WTC11 (cell line): ENCODE measurements at regions not wholly inside any gene's neighbourhood (a gene's known extent, or its start where the extent isn't known, plus 50 kb on each side); places are given as distances from the start of the nearest gene placed in this dataset.

ENCODE experiments used
- ATAC-seq: fragments of 200-7000 bp; cut with Tn5 transposase; 2 replicates; pipeline ENCODE4 v1.10.0; 2021; ENCODE audit warnings: mild to moderate bottlenecking, moderate library complexity
- CTCF ChIA-PET: fragments of 300-600 bp; sonication (Branson Sonifier 250); formaldehyde crosslinking; loops from one replicate; lab custom pipeline; 2021; ENCODE audit warnings: antibody characterized with exemption; lab: Charles Lee
- POLR2A ChIA-PET: fragments of 350-600 bp; sonication (Branson Sonifier 250); formaldehyde crosslinking; loops from one replicate; lab custom pipeline; 2021; ENCODE audit warnings: antibody characterized with exemption; lab: Charles Lee
- DNase-seq: peaks from one replicate; pipeline ENCODE4 v3.0.0; 2021; ENCODE audit warnings: low spot score
- H3K27ac Mint-ChIP-seq: 2 replicates; pipeline ENCODE4 v1.8.0; 2021; ENCODE audit warnings: mixed read lengths
- H3K27me3 Mint-ChIP-seq: 2 replicates; pipeline ENCODE4 v1.8.0; 2021; ENCODE audit warnings: low read depth, mild to moderate bottlenecking, moderate library complexity, mixed read lengths
- H3K36me3 Mint-ChIP-seq: 2 replicates; pipeline ENCODE4 v1.8.0; 2021; ENCODE audit warnings: mixed read lengths
- H3K4me1 Mint-ChIP-seq: 2 replicates; pipeline ENCODE4 v1.8.0; 2022; ENCODE audit warnings: mixed read lengths
- H3K4me3 Mint-ChIP-seq: 2 replicates; pipeline ENCODE4 v1.8.0; 2021; ENCODE audit warnings: mild to moderate bottlenecking, moderate library complexity, mixed read lengths
- H3K9me3 Mint-ChIP-seq: 2 replicates; pipeline ENCODE4 v1.8.0; 2021; ENCODE audit warnings: mixed read lengths
- CREB1 ChIP-seq: sonication (generic); formaldehyde crosslinking; IDR thresholded peaks from 2 replicates; pipeline ENCODE4 v1.8.0; 2023; ENCODE audit warnings: mild to moderate bottlenecking, missing genetic modification reagents
- E2F4 ChIP-seq: sonication (generic); formaldehyde crosslinking; IDR thresholded peaks from 2 replicates; pipeline ENCODE4 v1.8.1; 2022; ENCODE audit warnings: low read depth, mild to moderate bottlenecking, moderate library complexity, missing genetic modification reagents, borderline replicate concordance
- ELF4 ChIP-seq: sonication (generic); formaldehyde crosslinking; IDR thresholded peaks from 2 replicates; pipeline ENCODE4 v1.8.1; 2022; ENCODE audit warnings: low read depth, mild to moderate bottlenecking, moderate library complexity, missing genetic modification reagents
- GRHL2 ChIP-seq: fragments of 250-450 bp; sonication (Bioruptor Pico); IDR thresholded peaks from 2 replicates; pipeline ENCODE4 v1.8.0; 2022; ENCODE audit warnings: mild to moderate bottlenecking, moderate library complexity; ENCODE audit not compliant: insufficient replicate concordance, severe bottlenecking
- HMGA2 ChIP-seq: fragments of 250-450 bp; sonication (Bioruptor Pico); IDR thresholded peaks from 2 replicates; pipeline ENCODE4 v1.4.0; 2021; ENCODE audit warnings: mild to moderate bottlenecking, moderate library complexity
- IRF2 ChIP-seq: sonication (generic); formaldehyde crosslinking; IDR thresholded peaks from 2 replicates; pipeline ENCODE4 v1.8.0; 2022; ENCODE audit warnings: low read depth, missing genetic modification reagents, borderline replicate concordance
- MXD4 ChIP-seq: fragments of 250-450 bp; sonication (Bioruptor Pico); IDR thresholded peaks from 2 replicates; pipeline ENCODE4 v1.8.0; 2021; ENCODE audit warnings: mild to moderate bottlenecking, moderate library complexity, borderline replicate concordance
- MYBL2 ChIP-seq: sonication (generic); formaldehyde crosslinking; IDR thresholded peaks from 2 replicates; pipeline ENCODE4 v1.8.1; 2023; ENCODE audit warnings: mild to moderate bottlenecking, moderate library complexity, missing genetic modification reagents
- NR1H2 ChIP-seq: sonication (generic); formaldehyde crosslinking; IDR thresholded peaks from 2 replicates; pipeline ENCODE4 v1.9.0; 2021; ENCODE audit warnings: mild to moderate bottlenecking, moderate library complexity, missing genetic modification reagents
- NR2C2 ChIP-seq: sonication (generic); formaldehyde crosslinking; IDR thresholded peaks from 2 replicates; pipeline ENCODE4 v1.8.0; 2022; ENCODE audit warnings: mild to moderate bottlenecking, missing genetic modification reagents
- NR3C1 ChIP-seq: sonication (generic); formaldehyde crosslinking; conservative IDR thresholded peaks from 2 replicates; pipeline ENCODE4 v1.8.1; 2023; ENCODE audit warnings: low read depth, mild to moderate bottlenecking, missing genetic modification reagents
- PRDM15 ChIP-seq: sonication (generic); formaldehyde crosslinking; IDR thresholded peaks from 2 replicates; pipeline ENCODE4 v1.8.0; 2022; ENCODE audit warnings: missing genetic modification reagents
- RORB ChIP-seq: fragments of 250-450 bp; sonication (Bioruptor Pico); IDR thresholded peaks from 2 replicates; pipeline ENCODE4 v1.9.0; 2021; ENCODE audit warnings: mild to moderate bottlenecking
- TEAD4 ChIP-seq: sonication (generic); formaldehyde crosslinking; IDR thresholded peaks from 2 replicates; pipeline ENCODE4 v1.8.0; 2022; ENCODE audit warnings: mild to moderate bottlenecking, missing genetic modification reagents
- TP53 ChIP-seq: sonication (generic); formaldehyde crosslinking; IDR thresholded peaks from 2 replicates; pipeline ENCODE4 v1.8.1; 2023; ENCODE audit warnings: mild to moderate bottlenecking, missing genetic modification reagents
- ZBTB21 ChIP-seq: sonication (generic); formaldehyde crosslinking; IDR thresholded peaks from 2 replicates; pipeline ENCODE4 v1.8.1; 2023; ENCODE audit warnings: mild to moderate bottlenecking, missing genetic modification reagents, borderline replicate concordance
- ZMAT4 ChIP-seq: fragments of 250-450 bp; sonication (Bioruptor Pico); IDR thresholded peaks from 2 replicates; pipeline ENCODE4 v1.9.0; 2021; ENCODE audit warnings: mild to moderate bottlenecking
- ZNF121 ChIP-seq: sonication (generic); formaldehyde crosslinking; IDR thresholded peaks from 2 replicates; pipeline ENCODE4 v1.8.0; 2023; ENCODE audit warnings: missing genetic modification reagents
- ZNF138 ChIP-seq: sonication (generic); formaldehyde crosslinking; conservative IDR thresholded peaks from 2 replicates; pipeline ENCODE4 v1.8.1; 2022; ENCODE audit warnings: mild to moderate bottlenecking, moderate library complexity, missing genetic modification reagents
- ZNF232 ChIP-seq: sonication (generic); formaldehyde crosslinking; IDR thresholded peaks from 2 replicates; pipeline ENCODE4 v1.8.0; 2022; ENCODE audit warnings: mild to moderate bottlenecking, missing genetic modification reagents
- ZNF416 ChIP-seq: fragments of 250-450 bp; sonication (Bioruptor Pico); IDR thresholded peaks from 2 replicates; pipeline ENCODE4 v1.9.0; 2021; ENCODE audit warnings: mild to moderate bottlenecking, inconsistent platforms
- ZNF423 ChIP-seq: fragments of 250-450 bp; sonication (Bioruptor Pico); IDR thresholded peaks from 2 replicates; pipeline ENCODE4 v2.1.2; 2022; ENCODE audit warnings: mild to moderate bottlenecking, moderate library complexity
- TF ChIP-seq, protein P1 (sequence below): sonication (generic); formaldehyde crosslinking; IDR thresholded peaks from 2 replicates; pipeline ENCODE4 v1.8.0; 2023; ENCODE audit warnings: mild to moderate bottlenecking, missing genetic modification reagents
- TF ChIP-seq, protein P2 (sequence below): sonication (generic); formaldehyde crosslinking; IDR thresholded peaks from 2 replicates; pipeline ENCODE4 v1.8.1; 2023; ENCODE audit warnings: mild to moderate bottlenecking, missing genetic modification reagents
- TF ChIP-seq, protein P3 (sequence below): sonication (generic); formaldehyde crosslinking; IDR thresholded peaks from 2 replicates; pipeline ENCODE4 v1.8.0; 2023; ENCODE audit warnings: missing genetic modification reagents
- TF ChIP-seq, protein P4 (sequence below): sonication (generic); formaldehyde crosslinking; IDR thresholded peaks from 2 replicates; pipeline ENCODE4 v1.8.1; 2023; ENCODE audit warnings: mild to moderate bottlenecking, missing genetic modification reagents

GRCh38 chr5:124444147-124444775 is 302.2 kb downstream of the ZNF608 start:
- H3K36me3 Mint-ChIP-seq, result no peaks in the 10 kb centered on the region

GRCh38 chr5:124440471-124440870 is 306.0 kb downstream of the ZNF608 start:
- Mint-ChIP-seq H3K4me3 (no peak overlapping the region), H3K27me3 (no peaks in the 10 kb centered on the region), H3K4me1 (peaks cover 61% of the 10 kb centered on the region)
- no peak for DNase-seq
- POLR2A ChIA-PET, result no interaction called here
- CTCF ChIA-PET, result no interaction called here
- TF ChIP-seq, protein P1, sequence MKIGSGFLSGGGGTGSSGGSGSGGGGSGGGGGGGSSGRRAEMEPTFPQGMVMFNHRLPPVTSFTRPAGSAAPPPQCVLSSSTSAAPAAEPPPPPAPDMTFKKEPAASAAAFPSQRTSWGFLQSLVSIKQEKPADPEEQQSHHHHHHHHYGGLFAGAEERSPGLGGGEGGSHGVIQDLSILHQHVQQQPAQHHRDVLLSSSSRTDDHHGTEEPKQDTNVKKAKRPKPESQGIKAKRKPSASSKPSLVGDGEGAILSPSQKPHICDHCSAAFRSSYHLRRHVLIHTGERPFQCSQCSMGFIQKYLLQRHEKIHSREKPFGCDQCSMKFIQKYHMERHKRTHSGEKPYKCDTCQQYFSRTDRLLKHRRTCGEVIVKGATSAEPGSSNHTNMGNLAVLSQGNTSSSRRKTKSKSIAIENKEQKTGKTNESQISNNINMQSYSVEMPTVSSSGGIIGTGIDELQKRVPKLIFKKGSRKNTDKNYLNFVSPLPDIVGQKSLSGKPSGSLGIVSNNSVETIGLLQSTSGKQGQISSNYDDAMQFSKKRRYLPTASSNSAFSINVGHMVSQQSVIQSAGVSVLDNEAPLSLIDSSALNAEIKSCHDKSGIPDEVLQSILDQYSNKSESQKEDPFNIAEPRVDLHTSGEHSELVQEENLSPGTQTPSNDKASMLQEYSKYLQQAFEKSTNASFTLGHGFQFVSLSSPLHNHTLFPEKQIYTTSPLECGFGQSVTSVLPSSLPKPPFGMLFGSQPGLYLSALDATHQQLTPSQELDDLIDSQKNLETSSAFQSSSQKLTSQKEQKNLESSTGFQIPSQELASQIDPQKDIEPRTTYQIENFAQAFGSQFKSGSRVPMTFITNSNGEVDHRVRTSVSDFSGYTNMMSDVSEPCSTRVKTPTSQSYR (CRISPR knock-in tag), result no peak
- TF ChIP-seq, protein P2, sequence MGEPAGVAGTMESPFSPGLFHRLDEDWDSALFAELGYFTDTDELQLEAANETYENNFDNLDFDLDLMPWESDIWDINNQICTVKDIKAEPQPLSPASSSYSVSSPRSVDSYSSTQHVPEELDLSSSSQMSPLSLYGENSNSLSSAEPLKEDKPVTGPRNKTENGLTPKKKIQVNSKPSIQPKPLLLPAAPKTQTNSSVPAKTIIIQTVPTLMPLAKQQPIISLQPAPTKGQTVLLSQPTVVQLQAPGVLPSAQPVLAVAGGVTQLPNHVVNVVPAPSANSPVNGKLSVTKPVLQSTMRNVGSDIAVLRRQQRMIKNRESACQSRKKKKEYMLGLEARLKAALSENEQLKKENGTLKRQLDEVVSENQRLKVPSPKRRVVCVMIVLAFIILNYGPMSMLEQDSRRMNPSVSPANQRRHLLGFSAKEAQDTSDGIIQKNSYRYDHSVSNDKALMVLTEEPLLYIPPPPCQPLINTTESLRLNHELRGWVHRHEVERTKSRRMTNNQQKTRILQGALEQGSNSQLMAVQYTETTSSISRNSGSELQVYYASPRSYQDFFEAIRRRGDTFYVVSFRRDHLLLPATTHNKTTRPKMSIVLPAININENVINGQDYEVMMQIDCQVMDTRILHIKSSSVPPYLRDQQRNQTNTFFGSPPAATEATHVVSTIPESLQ (CRISPR knock-in tag), result no peak
- no peak for TF ChIP-seq ZNF138 (CRISPR knock-in tag)
- TF ChIP-seq PRDM15, result no peak
- TF ChIP-seq TEAD4, result no peak
- no peak for TF ChIP-seq TP53 (CRISPR knock-in tag)
- no peak for TF ChIP-seq NR3C1 (CRISPR knock-in tag)
- no peak for TF ChIP-seq MXD4 (CRISPR knock-in tag)
- no peak for TF ChIP-seq ZNF416 (CRISPR knock-in tag)
- no peak for TF ChIP-seq ZBTB21 (CRISPR knock-in tag)
- no peak for TF ChIP-seq ELF4 (CRISPR knock-in tag)
- TF ChIP-seq E2F4, result no peak
- no peak for TF ChIP-seq ZNF121 (CRISPR knock-in tag)
- TF ChIP-seq, all 79 proteins: peak for 0
- peaks cover 4% of the 10 kb centered on the region for H3K9me3 Mint-ChIP-seq
- peak overlapping the region; percentile 62 for H3K27ac Mint-ChIP-seq
- no peak for ATAC-seq
- H3K36me3 Mint-ChIP-seq, result peaks cover 7% of the 10 kb centered on the region

More at GRCh38 chr5:124444147-124444775, 302.2 kb downstream of the ZNF608 start:
- no peak for TF ChIP-seq CREB1
- no peak for TF ChIP-seq ZNF423 (CRISPR knock-in tag)
- TF ChIP-seq, protein P3, sequence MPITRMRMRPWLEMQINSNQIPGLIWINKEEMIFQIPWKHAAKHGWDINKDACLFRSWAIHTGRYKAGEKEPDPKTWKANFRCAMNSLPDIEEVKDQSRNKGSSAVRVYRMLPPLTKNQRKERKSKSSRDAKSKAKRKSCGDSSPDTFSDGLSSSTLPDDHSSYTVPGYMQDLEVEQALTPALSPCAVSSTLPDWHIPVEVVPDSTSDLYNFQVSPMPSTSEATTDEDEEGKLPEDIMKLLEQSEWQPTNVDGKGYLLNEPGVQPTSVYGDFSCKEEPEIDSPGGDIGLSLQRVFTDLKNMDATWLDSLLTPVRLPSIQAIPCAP, result no peak
- TF ChIP-seq NR1H2 (CRISPR knock-in tag), result no peak
- TF ChIP-seq, protein P4, sequence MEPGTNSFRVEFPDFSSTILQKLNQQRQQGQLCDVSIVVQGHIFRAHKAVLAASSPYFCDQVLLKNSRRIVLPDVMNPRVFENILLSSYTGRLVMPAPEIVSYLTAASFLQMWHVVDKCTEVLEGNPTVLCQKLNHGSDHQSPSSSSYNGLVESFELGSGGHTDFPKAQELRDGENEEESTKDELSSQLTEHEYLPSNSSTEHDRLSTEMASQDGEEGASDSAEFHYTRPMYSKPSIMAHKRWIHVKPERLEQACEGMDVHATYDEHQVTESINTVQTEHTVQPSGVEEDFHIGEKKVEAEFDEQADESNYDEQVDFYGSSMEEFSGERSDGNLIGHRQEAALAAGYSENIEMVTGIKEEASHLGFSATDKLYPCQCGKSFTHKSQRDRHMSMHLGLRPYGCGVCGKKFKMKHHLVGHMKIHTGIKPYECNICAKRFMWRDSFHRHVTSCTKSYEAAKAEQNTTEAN (CRISPR knock-in tag), result no peak
- no peak for TF ChIP-seq IRF2
- TF ChIP-seq NR2C2 (CRISPR knock-in tag), result no peak
- TF ChIP-seq HMGA2 (CRISPR knock-in tag), result no peak
- TF ChIP-seq ZNF232 (CRISPR knock-in tag), result no peak
- no peak for TF ChIP-seq RORB (CRISPR knock-in tag)
- TF ChIP-seq ZNF416 (CRISPR knock-in tag), result no peak
- no peak for TF ChIP-seq MYBL2 (CRISPR knock-in tag)
- no peak for TF ChIP-seq ELF4 (CRISPR knock-in tag)
- TF ChIP-seq GRHL2, result no peak
- no peak for TF ChIP-seq ZMAT4 (CRISPR knock-in tag)
- Mint-ChIP-seq H3K9me3 (peaks cover 7% of the 10 kb centered on the region), H3K27ac (no peak overlapping the region), H3K4me1 (peaks cover 53% of the 10 kb centered on the region), H3K27me3 (no peaks in the 10 kb centered on the region; the same call in 1 of the 2 replicates), H3K4me3 (no peak overlapping the region)
- ATAC-seq (no peak), DNase-seq (no peak)
- POLR2A ChIA-PET, result no interaction called here
- CTCF ChIA-PET, result no interaction called here
